ENCODE measurements at regions not wholly inside any gene's neighbourhood (a gene's known extent, or its start where the extent isn't known, plus 50 kb on each side); places are given as distances from the start of the nearest gene placed in this dataset.

DNA sequence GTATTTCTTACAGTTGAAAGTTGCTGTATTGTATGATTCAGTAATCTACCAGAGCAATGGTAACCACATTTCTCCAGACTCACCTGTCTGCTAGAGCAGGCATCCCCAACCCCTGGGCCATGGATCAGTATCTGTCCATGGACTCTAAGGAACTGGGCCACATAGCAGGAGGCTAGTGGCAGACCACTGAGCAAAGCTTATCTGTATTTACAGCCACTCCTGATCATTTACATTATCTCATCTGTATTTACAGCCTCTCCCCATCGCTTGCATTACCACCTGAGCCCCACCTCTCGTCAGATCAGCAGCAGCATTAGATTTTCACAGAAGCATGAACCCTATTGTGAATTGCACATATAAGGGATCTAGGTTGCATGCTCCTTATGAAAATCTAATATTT, 60.3 kb upstream of the MANEA start:
- TF ChIP-seq SIN3A (IDR thresholded peaks at IDR 0.05; ENCODE audit: borderline replicate concordance, insufficient read depth, low read length), result no peak
- TF ChIP-seq, protein P1, sequence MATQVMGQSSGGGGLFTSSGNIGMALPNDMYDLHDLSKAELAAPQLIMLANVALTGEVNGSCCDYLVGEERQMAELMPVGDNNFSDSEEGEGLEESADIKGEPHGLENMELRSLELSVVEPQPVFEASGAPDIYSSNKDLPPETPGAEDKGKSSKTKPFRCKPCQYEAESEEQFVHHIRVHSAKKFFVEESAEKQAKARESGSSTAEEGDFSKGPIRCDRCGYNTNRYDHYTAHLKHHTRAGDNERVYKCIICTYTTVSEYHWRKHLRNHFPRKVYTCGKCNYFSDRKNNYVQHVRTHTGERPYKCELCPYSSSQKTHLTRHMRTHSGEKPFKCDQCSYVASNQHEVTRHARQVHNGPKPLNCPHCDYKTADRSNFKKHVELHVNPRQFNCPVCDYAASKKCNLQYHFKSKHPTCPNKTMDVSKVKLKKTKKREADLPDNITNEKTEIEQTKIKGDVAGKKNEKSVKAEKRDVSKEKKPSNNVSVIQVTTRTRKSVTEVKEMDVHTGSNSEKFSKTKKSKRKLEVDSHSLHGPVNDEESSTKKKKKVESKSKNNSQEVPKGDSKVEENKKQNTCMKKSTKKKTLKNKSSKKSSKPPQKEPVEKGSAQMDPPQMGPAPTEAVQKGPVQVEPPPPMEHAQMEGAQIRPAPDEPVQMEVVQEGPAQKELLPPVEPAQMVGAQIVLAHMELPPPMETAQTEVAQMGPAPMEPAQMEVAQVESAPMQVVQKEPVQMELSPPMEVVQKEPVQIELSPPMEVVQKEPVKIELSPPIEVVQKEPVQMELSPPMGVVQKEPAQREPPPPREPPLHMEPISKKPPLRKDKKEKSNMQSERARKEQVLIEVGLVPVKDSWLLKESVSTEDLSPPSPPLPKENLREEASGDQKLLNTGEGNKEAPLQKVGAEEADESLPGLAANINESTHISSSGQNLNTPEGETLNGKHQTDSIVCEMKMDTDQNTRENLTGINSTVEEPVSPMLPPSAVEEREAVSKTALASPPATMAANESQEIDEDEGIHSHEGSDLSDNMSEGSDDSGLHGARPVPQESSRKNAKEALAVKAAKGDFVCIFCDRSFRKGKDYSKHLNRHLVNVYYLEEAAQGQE (IDR thresholded peaks at IDR 0.05; ENCODE audit: insufficient read depth in 1 of 2, low read depth in 2 of 2, low read length in 2 of 2), result no peak
- TF ChIP-seq FOXP2 (optimal IDR thresholded peaks at IDR 0.05; ENCODE audit: borderline replicate concordance, extremely low read depth, extremely low read length, insufficient read depth), result no peak
- TF ChIP-seq TAF1 (IDR thresholded peaks at IDR 0.05; ENCODE audit: borderline replicate concordance, insufficient read depth, low read length), result no peak
- TF ChIP-seq POLR2AphosphoS5 (IDR thresholded peaks at IDR 0.05; ENCODE audit: low read depth, low read length), result no peak

DNA sequence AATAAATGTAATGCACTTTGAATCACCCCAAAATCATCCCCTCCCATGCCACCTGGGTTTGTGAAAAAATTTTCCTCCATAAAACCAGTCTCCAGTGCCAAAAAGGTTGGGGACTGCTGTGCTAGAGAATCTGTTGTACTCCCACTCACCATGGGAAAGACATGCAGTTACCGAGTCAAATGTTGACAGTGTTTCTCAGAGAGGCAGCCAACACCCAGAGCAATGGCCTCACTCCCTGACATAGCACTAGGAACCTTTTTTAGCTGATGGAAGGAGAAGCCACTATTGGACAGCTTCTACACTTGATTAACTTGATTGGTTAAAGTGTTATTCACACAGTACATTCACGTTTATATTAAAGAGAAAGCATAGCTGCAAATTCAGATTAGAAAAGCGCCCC, 59.8 kb upstream of the MANEA start:
- TF ChIP-seq TAF1 (IDR thresholded peaks at IDR 0.05; ENCODE audit: borderline replicate concordance, insufficient read depth, low read length) (no peak), FOXP2 (optimal IDR thresholded peaks at IDR 0.05; ENCODE audit: borderline replicate concordance, extremely low read depth, extremely low read length, insufficient read depth) (no peak), POLR2AphosphoS5 (IDR thresholded peaks at IDR 0.05; ENCODE audit: low read depth, low read length) (no peak), SIN3A (IDR thresholded peaks at IDR 0.05; ENCODE audit: borderline replicate concordance, insufficient read depth, low read length) (no peak)
- TF ChIP-seq, protein P1 (IDR thresholded peaks at IDR 0.05; ENCODE audit: insufficient read depth in 1 of 2, low read depth in 2 of 2, low read length in 2 of 2), result no peak

GRCh38 chr6:95518630-95519227, 58.6 kb upstream of the MANEA start:
- TF ChIP-seq, protein P1 (IDR thresholded peaks at IDR 0.05; ENCODE audit: insufficient read depth in 1 of 2, low read depth in 2 of 2, low read length in 2 of 2), result no peak
- TF ChIP-seq FOXP2 (optimal IDR thresholded peaks at IDR 0.05; ENCODE audit: borderline replicate concordance, extremely low read depth, extremely low read length, insufficient read depth) (no peak), SIN3A (IDR thresholded peaks at IDR 0.05; ENCODE audit: borderline replicate concordance, insufficient read depth, low read length) (no peak), TAF1 (IDR thresholded peaks at IDR 0.05; ENCODE audit: borderline replicate concordance, insufficient read depth, low read length) (no peak), POLR2AphosphoS5 (IDR thresholded peaks at IDR 0.05; ENCODE audit: low read depth, low read length) (no peak)

GRCh38 chr6:95519228-95520037, 57.9 kb upstream of the MANEA start:
- TF ChIP-seq FOXP2 (optimal IDR thresholded peaks at IDR 0.05; ENCODE audit: borderline replicate concordance, extremely low read depth, extremely low read length, insufficient read depth) (no peak), SIN3A (IDR thresholded peaks at IDR 0.05; ENCODE audit: borderline replicate concordance, insufficient read depth, low read length) (no peak), TAF1 (IDR thresholded peaks at IDR 0.05; ENCODE audit: borderline replicate concordance, insufficient read depth, low read length) (no peak), POLR2AphosphoS5 (IDR thresholded peaks at IDR 0.05; ENCODE audit: low read depth, low read length) (no peak)
- TF ChIP-seq, protein P1 (IDR thresholded peaks at IDR 0.05; ENCODE audit: insufficient read depth in 1 of 2, low read depth in 2 of 2, low read length in 2 of 2), result no peak
